ENCODE measurements at regions not wholly inside any gene's neighbourhood (a gene's known extent, or its start where the extent isn't known, plus 50 kb on each side); places are given as distances from the start of the nearest gene placed in this dataset.

DNA sequence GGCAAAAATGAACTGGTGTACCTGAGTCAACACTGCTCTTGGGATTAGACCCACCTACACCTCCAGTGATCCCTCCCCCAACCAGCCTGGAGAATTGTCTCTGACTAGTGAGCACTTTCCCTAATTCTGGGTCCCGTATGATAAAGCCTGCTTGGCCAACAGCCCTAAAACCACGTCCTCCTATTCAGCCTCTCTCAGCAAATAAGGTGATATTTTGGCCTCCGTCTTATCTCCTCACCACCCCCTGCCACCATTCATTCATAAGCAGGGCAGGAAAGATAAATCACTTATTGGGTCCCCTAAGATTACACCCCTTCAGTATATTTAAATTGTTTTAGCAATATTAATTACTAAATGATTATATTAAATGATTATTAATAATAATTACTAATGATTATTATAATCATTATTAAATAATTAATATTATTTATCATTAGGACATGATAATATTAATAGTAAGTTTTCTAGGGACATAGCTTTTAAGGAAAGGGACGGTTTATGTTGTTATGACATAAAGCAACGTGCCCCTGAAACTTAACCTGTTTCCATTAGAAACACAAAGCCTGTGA lies 108.0 kb downstream of the DUSP10 start:
- TF ChIP-seq REST (IDR thresholded peaks at IDR 0.05; ENCODE audit: low read depth, low read length) = no peak
- TF ChIP-seq CTCF (IDR thresholded peaks at IDR 0.05) = no peak
- TF ChIP-seq EP300 (IDR thresholded peaks at IDR 0.05; ENCODE audit: borderline replicate concordance in 1 of 2, low read depth in 1 of 2, low read length in 1 of 2) = no peak
- no peak for TF ChIP-seq YY1 (IDR thresholded peaks at IDR 0.05; ENCODE audit: low read depth)
- no peak for TF ChIP-seq USF2 (IDR thresholded peaks at IDR 0.05; ENCODE audit: borderline replicate concordance, low read depth, low read length)
- TF ChIP-seq FOXM1 (IDR thresholded peaks at IDR 0.05; ENCODE audit: low read depth) = no peak
- no peak for TF ChIP-seq TAF1 (IDR thresholded peaks at IDR 0.05; ENCODE audit: borderline replicate concordance, low read depth, low read length)
- TF ChIP-seq TEAD4 (IDR thresholded peaks at IDR 0.05; ENCODE audit: borderline replicate concordance, insufficient read depth) = no peak
- no peak for TF ChIP-seq PBX3 (IDR thresholded peaks at IDR 0.05)
- no peak for TF ChIP-seq RAD21 (IDR thresholded peaks at IDR 0.05; ENCODE audit: low read length)
- no peak for TF ChIP-seq EZH2phosphoT487 (IDR thresholded peaks at IDR 0.05; ENCODE audit: borderline replicate concordance, low read depth)
- no peak for TF ChIP-seq FOSL2 (IDR thresholded peaks at IDR 0.05; ENCODE audit: borderline replicate concordance, low read depth)
- no peak for TF ChIP-seq POLR2AphosphoS5 (IDR thresholded peaks at IDR 0.05; ENCODE audit: low read depth, low read length)
